ENCODE measurements at regions not wholly inside any gene's neighbourhood (a gene's known extent, or its start where the extent isn't known, plus 50 kb on each side); places are given as distances from the start of the nearest gene placed in this dataset.

GRCh38 chr12:25695574-25695973 lies 142.5 kb upstream of the LMNTD1 start:
- TF ChIP-seq CTCF (conservative IDR thresholded peaks at IDR 0.05; ENCODE audit: low read length) (no peak), EZH2phosphoT487 (IDR thresholded peaks at IDR 0.05; ENCODE audit: borderline replicate concordance) (no peak)

All from Loucy (cell line).